ENCODE measurements at regions not wholly inside any gene's neighbourhood (a gene's known extent, or its start where the extent isn't known, plus 50 kb on each side); places are given as distances from the start of the nearest gene placed in this dataset.

- dilution Hi-C loops (cut with MboI; ENCODE audit: extremely low pct_ligation_motif_present, low sequenced_read_pairs), result no loop called here
- Histone ChIP-seq H3K79me2 (ENCODE audit: control insufficient read depth, insufficient read depth, low read length) (no peaks in the 10 kb centered on the region), H3K9ac (ENCODE audit: control insufficient read depth, extremely low read depth, insufficient read depth, low read length) (no peak overlapping the region), H2AFZ (ENCODE audit: control insufficient read depth, low read length) (no peak overlapping the region), H3K27me3 (ENCODE audit: control insufficient read depth, extremely low read depth, insufficient read depth, low read length) (no peaks in the 10 kb centered on the region), H3K36me3 (ENCODE audit: control insufficient read depth in 2 of 2, extremely low read depth in 1 of 2, insufficient read depth in 2 of 2, low read length in 2 of 2) (no peaks in the 10 kb centered on the region), H3K9me3 (ENCODE audit: control insufficient read depth, low read depth, low read length) (peaks cover 2% of the 10 kb centered on the region), H3K4me1 (ENCODE audit: control insufficient read depth, extremely low read depth, insufficient read depth, low read length) (peaks cover 5% of the 10 kb centered on the region), H3K27ac (ENCODE audit: control insufficient read depth, insufficient read depth, low read length) (no peak overlapping the region), H4K20me1 (ENCODE audit: control insufficient read depth, extremely low read depth, insufficient read depth, low read length) (no peaks in the 10 kb centered on the region), H3K4me2 (ENCODE audit: control insufficient read depth, extremely low read depth, insufficient read depth, low read depth, low read length) (peak overlapping the region; percentile 37), H3K9me1 (ENCODE audit: control insufficient read depth, extremely low read depth, insufficient read depth, low read length) (no peaks in the 10 kb centered on the region), H3K4me3 (ENCODE audit: control insufficient read depth in 2 of 3, extremely low read depth in 1 of 3, insufficient read depth in 2 of 3, low read depth in 1 of 3, low read length in 3 of 3) (no peak overlapping the region)
- no peak for DNase-seq (ENCODE audit: low read depth, low spot score)
- no peak for FAIRE-seq
- no peak for TF ChIP-seq EZH2 (IDR thresholded peaks at IDR 0.05; ENCODE audit: low read length)
- no peak for TF ChIP-seq CTCF (optimal IDR thresholded peaks at IDR 0.05 in 1 of 3, IDR thresholded peaks at IDR 0.05 in 1 of 3, conservative IDR thresholded peaks at IDR 0.05 in 1 of 3; ENCODE audit: extremely low read depth in 1 of 3, insufficient read depth in 2 of 3, low read length in 3 of 3)
Observed at GRCh38 chr7:126213876-126214275, 1038.9 kb downstream of the GRM8 start.

GRCh38 chr7:126211875-126212274 is 1040.9 kb downstream of the GRM8 start:
- Histone ChIP-seq H3K36me3 (ENCODE audit: control insufficient read depth in 2 of 2, extremely low read depth in 1 of 2, insufficient read depth in 2 of 2, low read length in 2 of 2) (no peaks in the 10 kb centered on the region), H3K27me3 (ENCODE audit: control insufficient read depth, extremely low read depth, insufficient read depth, low read length) (no peaks in the 10 kb centered on the region), H3K27ac (ENCODE audit: control insufficient read depth, insufficient read depth, low read length) (no peak overlapping the region), H3K9ac (ENCODE audit: control insufficient read depth, extremely low read depth, insufficient read depth, low read length) (no peak overlapping the region), H3K4me1 (ENCODE audit: control insufficient read depth, extremely low read depth, insufficient read depth, low read length) (peaks cover 5% of the 10 kb centered on the region), H3K9me3 (ENCODE audit: control insufficient read depth, low read depth, low read length) (no peaks in the 10 kb centered on the region), H4K20me1 (ENCODE audit: control insufficient read depth, extremely low read depth, insufficient read depth, low read length) (no peaks in the 10 kb centered on the region), H3K9me1 (ENCODE audit: control insufficient read depth, extremely low read depth, insufficient read depth, low read length) (no peaks in the 10 kb centered on the region), H3K79me2 (ENCODE audit: control insufficient read depth, insufficient read depth, low read length) (no peaks in the 10 kb centered on the region), H3K4me2 (ENCODE audit: control insufficient read depth, extremely low read depth, insufficient read depth, low read depth, low read length) (no peak overlapping the region), H2AFZ (ENCODE audit: control insufficient read depth, low read length) (no peak overlapping the region), H3K4me3 (ENCODE audit: control insufficient read depth in 2 of 3, extremely low read depth in 1 of 3, insufficient read depth in 2 of 3, low read depth in 1 of 3, low read length in 3 of 3) (no peak overlapping the region)
- FAIRE-seq (no peak), DNase-seq (ENCODE audit: low read depth, low spot score) (no peak)
- dilution Hi-C loops (cut with MboI; ENCODE audit: extremely low pct_ligation_motif_present, low sequenced_read_pairs), result no loop called here
- no peak for TF ChIP-seq CTCF (optimal IDR thresholded peaks at IDR 0.05 in 1 of 3, IDR thresholded peaks at IDR 0.05 in 1 of 3, conservative IDR thresholded peaks at IDR 0.05 in 1 of 3; ENCODE audit: extremely low read depth in 1 of 3, insufficient read depth in 2 of 3, low read length in 3 of 3)
- TF ChIP-seq EZH2 (IDR thresholded peaks at IDR 0.05; ENCODE audit: low read length), result no peak

Data from keratinocyte (primary cell).